HG02970 (cell line): ENCODE measurements at regions not wholly inside any gene's neighbourhood (a gene's known extent, or its start where the extent isn't known, plus 50 kb on each side); places are given as distances from the start of the nearest gene placed in this dataset.
"Not testable (repeated sequence)": the region's sequence is repeated elsewhere in the genome, so short reads cannot be mapped to it uniquely, and the experiment has no call there.

Source experiments
- ATAC-seq: cut with Tn5 transposase; IDR thresholded peaks from one replicate; pipeline ENCODE4 v1.9.1; 2021; ENCODE audit warnings: mild to moderate bottlenecking, moderate library complexity, moderate number of reproducible peaks; ENCODE audit not compliant: unreplicated experiment, low FRiP score

GRCh38 chr11:23423104-23423503 is 562.8 kb upstream of the CCDC179 start:
- ATAC-seq = no peak

GRCh38 chr11:23423656-23424055 is 563.4 kb upstream of the CCDC179 start:
- no peak for ATAC-seq

- ATAC-seq = no peak
Measured at GRCh38 chr11:23425381-23425780, 565.1 kb upstream of the CCDC179 start.

GRCh38 chr11:23429569-23429968 is 569.3 kb upstream of the CCDC179 start:
- ATAC-seq = no peak

- no peak for ATAC-seq
Measured at GRCh38 chr11:23453522-23453921, 593.2 kb upstream of the CCDC179 start.

- no peak for ATAC-seq
Measured at GRCh38 chr11:23455321-23455891, 595.1 kb upstream of the CCDC179 start.

- no peak for ATAC-seq
Measured at GRCh38 chr11:23457641-23458040, 597.4 kb upstream of the CCDC179 start.

- ATAC-seq = no peak
Measured at GRCh38 chr11:23471878-23472277, 611.6 kb upstream of the CCDC179 start.

- no peak for ATAC-seq
Measured at GRCh38 chr11:23473782-23474181, 613.5 kb upstream of the CCDC179 start.

GRCh38 chr11:23480736-23481135 is 620.5 kb upstream of the CCDC179 start:
- no peak for ATAC-seq

GRCh38 chr11:23484146-23484545 is 623.9 kb upstream of the CCDC179 start:
- ATAC-seq = not testable (repeated sequence)

GRCh38 chr11:23484618-23485017 is 624.3 kb upstream of the CCDC179 start:
- ATAC-seq = not testable (repeated sequence)

- ATAC-seq = no peak
Measured at GRCh38 chr11:23490557-23491235, 630.4 kb upstream of the CCDC179 start.

- ATAC-seq = no peak
Measured at GRCh38 chr11:23494981-23495380, 634.7 kb upstream of the CCDC179 start.

GRCh38 chr11:23496340-23496739 is 636.1 kb upstream of the CCDC179 start:
- no peak for ATAC-seq

GRCh38 chr11:23497040-23497439 is 636.8 kb upstream of the CCDC179 start:
- no peak for ATAC-seq

- ATAC-seq = no peak
Measured at GRCh38 chr11:23502389-23502788, 642.1 kb upstream of the CCDC179 start.

GRCh38 chr11:23502826-23503225 is 642.6 kb upstream of the CCDC179 start:
- no peak for ATAC-seq

GRCh38 chr11:23509023-23509422 is 648.7 kb upstream of the CCDC179 start:
- ATAC-seq = no peak

GRCh38 chr11:23509821-23510220 is 649.5 kb upstream of the CCDC179 start:
- no peak for ATAC-seq

GRCh38 chr11:23519194-23519593 is 658.9 kb upstream of the CCDC179 start:
- no peak for ATAC-seq

GRCh38 chr11:23520226-23520960 is 660.1 kb upstream of the CCDC179 start:
- no peak for ATAC-seq
